Right lobe of liver (tissue), 4 donors: ENCODE measurements at regions not wholly inside any gene's neighbourhood (a gene's known extent, or its start where the extent isn't known, plus 50 kb on each side); places are given as distances from the start of the nearest gene placed in this dataset.
"Not testable (repeated sequence)": the region's sequence is repeated elsewhere in the genome, so short reads cannot be mapped to it uniquely, and the experiment has no call there.

Source experiments
- CTCF ChIP-seq, 4 donors: fragments of 200-600 bp in 3 of 4; fragments of 450-650 bp in 1 of 4; IDR thresholded peaks; one replicate each; pipeline versions ENCODE4 v1.5.1 to v1.8.0; 2016 to 2022; ENCODE audit warnings: antibody characterized with exemption in 4 of 4, mild to moderate bottlenecking in 2 of 4
- POLR2A ChIP-seq: fragments of 450-650 bp; IDR thresholded peaks from one replicate; pipeline ENCODE4 v1.6.1; 2017; ENCODE audit warnings: antibody characterized with exemption, mild to moderate bottlenecking
- donor health status: DM: no; HTN: no; CAD: no.
- donor health status: DM: no; HTN: no; CAD: no.
- donor health status: DM: no; HTN: yes; CAD: no.

GRCh38 chr9:42421630-42422029 is 238.2 kb downstream of the SPATA31A6 start:
- TF ChIP-seq CTCF (IDR thresholded peaks at IDR 0.05); POLR2A: not testable (repeated sequence)
